Tibial nerve (tissue), 3 donors: ENCODE measurements at regions not wholly inside any gene's neighbourhood (a gene's known extent, or its start where the extent isn't known, plus 50 kb on each side); places are given as distances from the start of the nearest gene placed in this dataset.

ENCODE experiments used
- POLR2A ChIP-seq, 2 donors: fragments of 450-650 bp; IDR thresholded peaks; one replicate each; pipeline ENCODE4 v1.6.1; 2017; ENCODE audit warnings: antibody characterized with exemption in 2 of 2, mild to moderate bottlenecking in 2 of 2, moderate library complexity in 2 of 2
- TF ChIP-seq, protein P1 (sequence below), 5 experiments: fragments of 200-600 bp in 3 of 5; fragments of 450-650 bp in 2 of 5; sonication (generic) in 3 of 5; IDR thresholded peaks; one replicate each; pipeline ENCODE4 v1.5.1; 2016 to 2019; ENCODE audit warnings: antibody characterized with exemption in 5 of 5, mild to moderate bottlenecking in 3 of 5, moderate library complexity in 2 of 5

DNA sequence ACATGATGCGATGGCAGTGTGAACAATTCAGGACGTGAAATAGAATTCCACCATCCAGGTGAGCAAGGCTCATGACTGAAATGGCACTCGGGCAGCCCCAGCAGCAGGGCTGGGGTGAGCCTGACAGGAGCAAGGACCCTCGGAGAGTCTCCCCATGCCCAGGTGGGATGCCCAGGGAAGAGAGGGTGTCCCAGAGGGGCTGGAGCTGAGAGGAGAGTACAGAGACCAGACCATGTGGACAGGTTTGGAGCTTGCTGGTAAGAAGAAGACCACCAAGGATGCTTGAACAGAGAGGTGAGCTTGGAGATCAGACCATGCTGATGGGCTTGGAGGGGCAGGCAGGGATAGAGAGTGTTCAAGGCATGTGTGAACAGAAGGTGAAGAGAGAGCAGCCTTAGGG is 83.3 kb downstream of the RAMP3 start:
- TF ChIP-seq POLR2A (IDR thresholded peaks at IDR 0.05), result no peak
- TF ChIP-seq, protein P1, sequence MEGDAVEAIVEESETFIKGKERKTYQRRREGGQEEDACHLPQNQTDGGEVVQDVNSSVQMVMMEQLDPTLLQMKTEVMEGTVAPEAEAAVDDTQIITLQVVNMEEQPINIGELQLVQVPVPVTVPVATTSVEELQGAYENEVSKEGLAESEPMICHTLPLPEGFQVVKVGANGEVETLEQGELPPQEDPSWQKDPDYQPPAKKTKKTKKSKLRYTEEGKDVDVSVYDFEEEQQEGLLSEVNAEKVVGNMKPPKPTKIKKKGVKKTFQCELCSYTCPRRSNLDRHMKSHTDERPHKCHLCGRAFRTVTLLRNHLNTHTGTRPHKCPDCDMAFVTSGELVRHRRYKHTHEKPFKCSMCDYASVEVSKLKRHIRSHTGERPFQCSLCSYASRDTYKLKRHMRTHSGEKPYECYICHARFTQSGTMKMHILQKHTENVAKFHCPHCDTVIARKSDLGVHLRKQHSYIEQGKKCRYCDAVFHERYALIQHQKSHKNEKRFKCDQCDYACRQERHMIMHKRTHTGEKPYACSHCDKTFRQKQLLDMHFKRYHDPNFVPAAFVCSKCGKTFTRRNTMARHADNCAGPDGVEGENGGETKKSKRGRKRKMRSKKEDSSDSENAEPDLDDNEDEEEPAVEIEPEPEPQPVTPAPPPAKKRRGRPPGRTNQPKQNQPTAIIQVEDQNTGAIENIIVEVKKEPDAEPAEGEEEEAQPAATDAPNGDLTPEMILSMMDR (IDR thresholded peaks at IDR 0.05), result no peak
